HG03521 (cell line): ENCODE measurements at regions not wholly inside any gene's neighbourhood (a gene's known extent, or its start where the extent isn't known, plus 50 kb on each side); places are given as distances from the start of the nearest gene placed in this dataset.
"Not testable (repeated sequence)": the region's sequence is repeated elsewhere in the genome, so short reads cannot be mapped to it uniquely, and the experiment has no call there.

Experiments
- ATAC-seq: cut with Tn5 transposase; IDR thresholded peaks from one replicate; pipeline ENCODE4 v1.9.1; 2021; ENCODE audit warnings: mild to moderate bottlenecking, moderate library complexity; ENCODE audit not compliant: unreplicated experiment

DNA sequence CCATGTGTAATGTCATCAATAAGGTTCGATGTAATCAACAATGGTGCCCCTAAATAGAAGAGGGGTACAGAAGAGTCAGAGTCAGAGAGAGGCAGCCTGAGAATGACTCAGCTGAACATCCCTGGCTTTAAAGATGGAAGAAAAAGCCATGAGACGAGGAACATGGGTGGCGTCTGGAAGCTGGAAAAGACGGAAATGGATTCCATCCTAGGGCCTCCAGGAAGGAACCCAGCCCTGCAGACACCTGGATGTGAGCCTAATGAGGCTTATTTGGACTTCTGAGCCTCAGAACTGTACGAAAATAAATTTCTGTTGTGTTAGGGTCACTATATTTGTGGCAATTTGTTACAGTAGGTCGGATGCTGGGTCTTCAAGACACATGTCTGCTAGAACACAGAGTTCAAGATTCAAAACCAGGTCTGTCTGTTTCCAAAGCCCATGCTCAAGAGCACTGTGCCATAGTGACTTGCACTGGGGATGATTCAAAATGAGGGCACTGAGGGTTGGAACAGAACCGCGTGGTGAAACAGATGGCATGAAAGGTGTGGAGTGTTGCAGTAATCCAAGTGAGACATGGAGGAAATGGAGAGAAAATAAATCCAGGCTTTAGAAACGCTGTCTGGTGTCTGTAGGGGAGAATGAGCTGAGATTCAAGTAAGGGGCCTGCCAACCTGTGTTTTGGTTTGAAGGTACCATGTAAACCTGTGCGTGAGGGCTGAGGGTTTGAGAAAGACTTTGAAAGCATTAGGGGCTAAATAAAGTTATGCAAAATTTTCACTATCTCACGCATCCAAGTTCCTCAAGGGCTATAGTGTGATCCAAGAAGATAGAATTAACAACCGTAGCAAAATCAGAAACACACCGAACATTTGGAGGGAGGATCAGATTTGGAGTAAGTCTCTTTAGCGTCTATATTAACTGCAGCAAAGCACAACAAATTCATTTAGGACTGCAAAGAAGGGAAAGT lies 849.1 kb upstream of the AUTS2 start:
- no peak for ATAC-seq

DNA sequence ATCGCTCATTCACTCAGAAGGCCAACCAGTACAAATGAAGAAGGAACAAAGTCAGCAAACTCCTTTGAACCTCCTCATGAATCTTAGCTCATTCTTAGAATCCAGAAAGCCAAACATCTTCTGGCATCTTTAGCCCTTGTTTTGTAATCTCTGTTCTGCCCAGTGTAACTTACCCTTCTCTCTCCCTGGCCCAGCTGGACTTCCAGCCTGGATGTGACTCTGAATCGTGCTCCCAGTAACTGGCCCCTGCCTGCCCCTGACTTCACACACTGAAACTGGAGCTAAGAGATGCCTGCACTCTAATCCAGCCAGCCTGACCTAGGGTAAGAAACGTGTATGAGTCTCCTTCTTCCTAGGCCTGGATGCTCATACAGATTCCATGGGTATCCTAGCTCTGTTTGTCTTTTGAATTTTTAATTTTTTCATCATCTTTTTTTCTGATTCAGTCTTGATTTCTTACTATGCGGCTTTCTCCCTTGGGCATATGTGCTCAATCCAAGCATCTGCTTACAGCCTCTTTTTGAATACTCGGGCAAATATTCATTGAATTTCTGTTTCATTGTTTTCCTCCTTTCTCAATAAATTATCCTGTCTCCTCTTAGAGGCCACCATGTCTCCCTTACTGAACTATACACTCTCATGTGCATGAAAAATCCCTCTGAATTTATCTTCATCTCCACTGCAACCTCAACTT lies 845.6 kb upstream of the AUTS2 start:
- no peak for ATAC-seq

- no peak for ATAC-seq
Measured at GRCh38 chr7:68754414-68754813, 843.9 kb upstream of the AUTS2 start.

DNA sequence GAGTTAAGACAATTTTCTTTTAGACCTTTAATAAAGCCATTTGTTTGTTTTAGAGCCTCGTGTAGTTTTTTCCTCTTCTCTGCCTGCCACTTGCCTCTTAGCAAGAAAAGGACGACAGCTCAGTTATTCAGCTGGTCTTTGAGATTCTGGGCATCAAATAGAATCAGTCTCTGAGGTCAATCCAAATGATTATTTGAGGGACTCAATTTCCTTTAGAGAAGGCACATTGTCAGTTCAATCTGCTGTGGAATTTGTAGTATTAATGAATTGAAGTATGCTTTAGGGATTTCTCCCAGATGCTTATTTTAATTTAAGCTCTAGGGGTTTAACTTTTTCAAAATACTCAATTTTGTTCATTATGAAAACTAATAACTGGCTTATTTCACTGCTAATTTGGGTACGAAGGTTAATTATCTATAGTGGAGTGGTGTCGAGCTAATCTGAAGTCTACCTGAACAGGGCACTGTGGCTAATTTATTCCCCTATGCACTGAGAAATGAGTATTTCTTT lies 841.2 kb upstream of the AUTS2 start:
- no peak for ATAC-seq

DNA sequence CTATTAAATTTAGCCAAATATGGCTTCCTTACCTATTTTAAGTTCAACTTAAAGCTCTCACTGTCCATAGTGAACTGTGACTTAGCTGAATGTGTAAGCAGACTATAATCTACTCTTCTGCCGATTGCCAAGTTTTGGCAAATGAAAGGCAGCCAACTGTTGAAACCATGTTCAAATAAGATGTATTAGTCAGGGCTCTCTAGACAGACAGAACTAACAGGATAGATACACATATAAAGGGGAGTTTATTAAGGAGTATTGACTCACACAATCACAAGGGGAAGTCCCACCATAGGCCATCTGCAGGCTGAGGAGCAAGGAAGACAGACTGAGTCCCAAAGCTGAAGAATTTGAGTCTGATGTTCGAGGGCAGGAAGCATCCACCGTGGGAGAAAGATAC lies 837.7 kb upstream of the AUTS2 start:
- ATAC-seq, result no peak

DNA sequence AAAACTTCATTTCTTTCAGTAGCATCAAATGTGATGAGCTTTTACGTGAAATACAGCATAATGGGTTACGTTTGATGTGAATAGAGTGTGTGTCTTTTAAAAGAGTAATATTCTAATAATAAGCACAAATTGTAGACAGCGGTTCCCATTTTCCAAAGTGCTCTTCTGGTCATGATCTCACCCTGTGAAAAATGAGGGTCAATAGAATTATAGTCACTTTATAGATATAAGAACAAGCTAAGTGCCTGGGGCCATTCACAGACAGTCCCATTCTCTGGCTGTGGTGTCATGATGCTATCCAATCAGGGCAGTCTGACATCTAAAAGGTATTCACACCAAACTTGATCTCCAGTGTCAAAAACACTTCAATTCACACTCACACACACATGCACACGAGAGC lies 830.8 kb upstream of the AUTS2 start:
- no peak for ATAC-seq

GRCh38 chr7:68770649-68771048 lies 827.6 kb upstream of the AUTS2 start:
- no peak for ATAC-seq

DNA sequence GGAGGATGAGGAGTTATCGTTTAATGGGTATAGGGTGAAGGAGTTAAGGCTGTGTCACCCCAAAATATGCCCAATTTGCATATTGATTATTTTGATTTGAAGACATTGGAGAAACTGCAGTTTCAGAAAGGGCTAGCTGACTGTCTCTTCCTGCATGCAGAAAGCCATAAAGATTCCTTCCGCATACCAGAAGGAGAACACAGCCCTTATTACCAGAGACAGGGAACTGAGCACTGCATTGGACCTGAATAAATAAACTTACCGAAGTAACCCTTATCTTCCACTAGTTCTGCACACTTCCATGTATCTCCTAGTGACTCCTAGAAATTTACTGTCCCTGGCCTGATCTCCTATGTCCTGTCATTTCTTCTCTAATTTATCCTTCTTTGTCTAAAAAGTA lies 821.9 kb upstream of the AUTS2 start:
- no peak for ATAC-seq

DNA sequence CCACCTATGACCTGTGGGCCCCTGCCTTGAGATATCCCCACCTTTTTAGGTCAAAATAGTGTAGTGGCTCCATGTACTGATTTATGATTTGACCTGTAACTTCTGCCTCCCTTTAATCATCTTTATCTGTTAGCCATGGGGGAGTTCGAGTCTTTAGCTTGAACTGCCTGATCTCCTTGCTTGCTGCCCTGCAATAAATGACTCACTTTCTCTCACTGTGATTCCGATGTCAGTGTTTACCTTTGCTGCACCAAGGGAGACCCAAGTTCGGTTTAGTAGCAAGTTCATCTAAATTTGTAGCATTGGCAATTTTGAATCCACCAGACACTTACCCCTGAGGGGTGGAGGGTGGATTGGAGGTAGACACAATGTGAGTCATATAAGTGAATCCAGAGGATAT lies 814.6 kb upstream of the AUTS2 start:
- ATAC-seq, result no peak

- ATAC-seq, result no peak
Measured at GRCh38 chr7:68785036-68785435, 813.2 kb upstream of the AUTS2 start.

GRCh38 chr7:68787566-68787965 lies 810.7 kb upstream of the AUTS2 start:
- no peak for ATAC-seq

GRCh38 chr7:68788529-68788928 lies 809.7 kb upstream of the AUTS2 start:
- ATAC-seq, result not testable (repeated sequence)

- no peak for ATAC-seq
Measured at GRCh38 chr7:68789597-68789996, 808.7 kb upstream of the AUTS2 start.

GRCh38 chr7:68792351-68792750 lies 805.9 kb upstream of the AUTS2 start:
- no peak for ATAC-seq

DNA sequence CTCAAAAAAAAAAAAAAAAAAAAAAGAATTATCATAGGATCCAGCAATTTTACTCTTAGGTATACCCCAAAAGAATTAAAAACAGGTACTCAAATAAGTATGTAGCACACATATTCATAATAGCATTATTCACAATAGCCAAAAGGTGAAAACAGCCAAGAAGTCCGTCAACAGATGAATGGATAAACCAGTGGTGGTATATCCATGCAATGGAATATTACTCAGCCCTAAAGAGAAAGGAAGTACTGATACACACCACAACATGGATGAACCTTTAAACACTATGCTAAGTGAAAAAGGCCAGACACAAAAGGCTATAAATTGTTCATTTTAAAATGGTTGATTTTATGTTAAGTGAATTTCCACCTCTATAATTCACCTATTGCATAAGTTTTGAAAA lies 804.8 kb upstream of the AUTS2 start:
- no peak for ATAC-seq

GRCh38 chr7:68800316-68800715 lies 798.0 kb upstream of the AUTS2 start:
- no peak for ATAC-seq

DNA sequence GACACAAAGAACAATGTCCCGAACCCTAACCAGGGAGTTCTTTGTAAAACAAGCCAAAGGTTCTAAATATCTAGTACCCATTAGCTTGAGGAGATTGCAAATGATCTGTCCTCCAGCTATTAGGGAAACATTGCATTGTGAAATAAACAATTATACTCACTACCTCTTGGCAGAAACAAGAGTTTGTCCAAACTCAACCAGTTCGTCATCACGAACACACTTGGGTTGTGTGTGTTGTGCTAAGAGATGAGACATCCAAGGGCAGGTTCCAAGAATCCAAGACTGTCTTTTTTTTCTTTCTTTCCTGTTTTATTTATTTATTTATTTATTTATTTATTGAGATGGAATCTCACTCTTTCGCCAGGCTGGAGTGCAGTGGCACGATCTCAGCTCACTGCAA lies 793.1 kb upstream of the AUTS2 start:
- ATAC-seq, result no peak

- ATAC-seq, result no peak
Measured at GRCh38 chr7:68807666-68808065, 790.6 kb upstream of the AUTS2 start.

- no peak for ATAC-seq
Measured at GRCh38 chr7:68813551-68814080, 784.7 kb upstream of the AUTS2 start.

- no peak for ATAC-seq
Measured at GRCh38 chr7:68816491-68816890, 781.8 kb upstream of the AUTS2 start.

DNA sequence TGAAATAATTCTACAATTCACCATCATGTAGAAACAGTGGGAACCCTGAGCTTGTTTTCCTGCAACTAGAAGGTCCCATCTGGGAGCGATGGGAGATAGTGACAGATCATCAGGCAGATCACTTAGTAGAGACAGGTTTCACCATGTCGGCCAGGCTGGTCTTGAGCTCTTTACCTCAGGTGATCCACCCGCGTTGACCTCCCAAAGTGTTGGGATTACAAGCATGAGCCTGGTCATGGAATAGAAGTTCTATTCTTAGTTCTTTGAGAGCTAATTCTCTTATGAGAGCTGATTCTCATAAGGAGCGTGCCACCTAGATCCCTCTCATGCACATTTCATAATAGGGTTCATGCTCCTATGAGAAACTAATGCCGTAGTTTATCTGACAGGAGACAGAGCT lies 778.0 kb upstream of the AUTS2 start:
- no peak for ATAC-seq

GRCh38 chr7:68821846-68822245 lies 776.4 kb upstream of the AUTS2 start:
- no peak for ATAC-seq
